Testis (tissue), 2 donors: ENCODE measurements at regions not wholly inside any gene's neighbourhood (a gene's known extent, or its start where the extent isn't known, plus 50 kb on each side); places are given as distances from the start of the nearest gene placed in this dataset.
"Not testable (repeated sequence)": the region's sequence is repeated elsewhere in the genome, so short reads cannot be mapped to it uniquely, and the experiment has no call there.

ENCODE experiments used
- DNase-seq: peaks from one replicate; pipeline ENCODE4 v3.0.0-alpha.2; 2019
- H3K27ac ChIP-seq, 2 donors: fragments of 200-600 bp; sonication (generic); one replicate each; pipeline ENCODE4 v1.5.1; 2019
- H3K27me3 ChIP-seq: fragments of 200-600 bp; sonication (generic); one replicate; pipeline ENCODE4 v1.5.1; 2019
- H3K36me3 ChIP-seq: fragments of 200-600 bp; sonication (generic); one replicate; pipeline ENCODE4 v1.5.1; 2017; ENCODE audit warnings: low read depth; ENCODE audit errors: missing control alignments
- H3K4me1 ChIP-seq: fragments of 200-600 bp; sonication (generic); one replicate; pipeline ENCODE4 v1.5.1; 2019
- H3K4me3 ChIP-seq, 2 donors: fragments of 200-600 bp; sonication (generic); one replicate each; pipeline ENCODE4 v1.5.1; 2017 to 2019
- H3K9me3 ChIP-seq: fragments of 200-600 bp; sonication (generic); one replicate; pipeline ENCODE4 v1.5.1; 2017
- POLR2A ChIP-seq: fragments of 450-650 bp; IDR thresholded peaks from one replicate; pipeline ENCODE4 v1.6.1; 2017; ENCODE audit warnings: antibody characterized with exemption, mild to moderate bottlenecking, moderate library complexity
- WGBS, 2 donors: methylation state at CpG; one replicate each; pipeline ENCODE4 v1.1.5; 2018; 5-methylcytosine and 5-hydroxymethylcytosine counted together
- intact Hi-C: fragments of 100-400 bp; cut with DNase I; formaldehyde crosslinking; loops from one replicate; pipeline ENCODE4 v1.15.1; 2023; ENCODE audit warnings: low total_unique reads
- TF ChIP-seq, protein P1 (sequence below), 3 experiments: fragments of 450-650 bp in 2 of 3; fragments of 200-600 bp in 1 of 3; sonication (generic) in 1 of 3; IDR thresholded peaks; one replicate each; pipeline ENCODE4 v1.5.1; 2016 to 2019; ENCODE audit warnings: antibody characterized with exemption in 3 of 3, mild to moderate bottlenecking in 2 of 3, moderate library complexity in 1 of 3

DNA sequence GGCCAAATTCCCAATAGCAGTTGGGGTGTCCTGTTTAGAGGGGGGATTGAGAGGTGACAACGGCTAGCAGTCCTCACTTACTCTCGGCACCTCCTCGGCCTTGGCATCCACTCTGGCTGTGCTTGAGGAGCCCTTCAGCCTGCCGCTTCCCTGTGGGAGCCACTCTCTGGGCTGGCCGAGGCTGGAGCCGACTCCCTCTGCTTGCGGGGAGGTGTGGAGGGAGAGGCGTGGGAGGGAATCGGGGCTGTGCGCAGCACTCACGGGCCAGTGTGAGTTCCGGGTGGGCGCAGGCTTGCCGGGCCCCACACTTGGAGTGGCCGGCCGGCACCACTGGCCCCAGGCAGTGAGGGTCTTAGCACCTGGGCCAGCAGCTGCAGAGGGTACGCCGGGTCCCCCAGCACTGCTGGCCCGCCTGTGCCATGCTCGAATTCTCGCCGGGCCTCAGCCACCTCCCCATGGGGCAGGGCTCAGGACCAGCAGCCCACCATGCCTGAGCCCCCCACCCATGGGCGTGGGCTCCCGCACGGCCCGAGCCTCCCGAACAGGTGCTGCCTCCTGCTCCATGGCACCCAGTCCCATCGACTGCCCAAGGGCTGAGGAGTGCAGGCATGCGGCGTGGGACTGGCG, 705.9 kb upstream of the ZNF804A start:
- no peak for TF ChIP-seq POLR2A
- TF ChIP-seq, protein P1, sequence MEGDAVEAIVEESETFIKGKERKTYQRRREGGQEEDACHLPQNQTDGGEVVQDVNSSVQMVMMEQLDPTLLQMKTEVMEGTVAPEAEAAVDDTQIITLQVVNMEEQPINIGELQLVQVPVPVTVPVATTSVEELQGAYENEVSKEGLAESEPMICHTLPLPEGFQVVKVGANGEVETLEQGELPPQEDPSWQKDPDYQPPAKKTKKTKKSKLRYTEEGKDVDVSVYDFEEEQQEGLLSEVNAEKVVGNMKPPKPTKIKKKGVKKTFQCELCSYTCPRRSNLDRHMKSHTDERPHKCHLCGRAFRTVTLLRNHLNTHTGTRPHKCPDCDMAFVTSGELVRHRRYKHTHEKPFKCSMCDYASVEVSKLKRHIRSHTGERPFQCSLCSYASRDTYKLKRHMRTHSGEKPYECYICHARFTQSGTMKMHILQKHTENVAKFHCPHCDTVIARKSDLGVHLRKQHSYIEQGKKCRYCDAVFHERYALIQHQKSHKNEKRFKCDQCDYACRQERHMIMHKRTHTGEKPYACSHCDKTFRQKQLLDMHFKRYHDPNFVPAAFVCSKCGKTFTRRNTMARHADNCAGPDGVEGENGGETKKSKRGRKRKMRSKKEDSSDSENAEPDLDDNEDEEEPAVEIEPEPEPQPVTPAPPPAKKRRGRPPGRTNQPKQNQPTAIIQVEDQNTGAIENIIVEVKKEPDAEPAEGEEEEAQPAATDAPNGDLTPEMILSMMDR (IDR thresholded peaks at IDR 0.05), result no peak
- H3K4me1 ChIP-seq, result no peaks in the 10 kb centered on the region
- no peaks in the 10 kb centered on the region for H3K27me3 ChIP-seq
- DNase-seq, result no peak
- H3K27ac ChIP-seq, result no peak overlapping the region
- H3K36me3 ChIP-seq, result no peaks in the 10 kb centered on the region
- intact Hi-C loops, result no loop called here
- H3K4me3 ChIP-seq, result no peak overlapping the region
- 88 to 100% methylated on average over 6 to 31 of the region's 31 CpGs for WGBS, 2 donors
- H3K9me3 ChIP-seq, result no peaks in the 10 kb centered on the region

DNA sequence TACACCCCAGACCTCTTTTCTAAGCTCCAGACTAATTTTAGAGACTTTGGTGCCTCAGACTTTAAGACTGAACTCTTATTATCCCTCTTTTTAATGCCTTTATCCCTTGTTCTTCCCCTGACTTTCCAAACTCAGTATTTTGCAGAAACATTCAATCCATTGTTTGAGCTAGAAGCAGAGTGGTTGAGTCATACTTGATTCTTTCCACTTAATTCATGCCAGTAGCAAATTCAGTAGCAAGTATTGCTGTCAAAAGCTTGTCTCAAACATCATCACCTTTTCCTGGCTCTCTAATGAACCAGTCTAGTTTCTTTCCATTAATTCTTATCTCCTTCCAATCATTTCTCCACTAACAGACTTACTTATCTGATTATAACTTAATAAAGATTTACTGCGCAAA, 699.7 kb upstream of the ZNF804A start:
- TF ChIP-seq, protein P1 (IDR thresholded peaks at IDR 0.05), result no peak
- TF ChIP-seq POLR2A, result no peak
- Histone ChIP-seq H3K9me3 (no peaks in the 10 kb centered on the region), H3K36me3 (no peaks in the 10 kb centered on the region), H3K27ac (no peak overlapping the region), H3K4me1 (no peaks in the 10 kb centered on the region), H3K27me3 (no peaks in the 10 kb centered on the region), H3K4me3 (no peak overlapping the region)
- intact Hi-C loops, result no loop called here
- 87 to 97% methylated on average over 1 of the region's 1 CpG for WGBS, 2 donors
- DNase-seq, result no peak

DNA sequence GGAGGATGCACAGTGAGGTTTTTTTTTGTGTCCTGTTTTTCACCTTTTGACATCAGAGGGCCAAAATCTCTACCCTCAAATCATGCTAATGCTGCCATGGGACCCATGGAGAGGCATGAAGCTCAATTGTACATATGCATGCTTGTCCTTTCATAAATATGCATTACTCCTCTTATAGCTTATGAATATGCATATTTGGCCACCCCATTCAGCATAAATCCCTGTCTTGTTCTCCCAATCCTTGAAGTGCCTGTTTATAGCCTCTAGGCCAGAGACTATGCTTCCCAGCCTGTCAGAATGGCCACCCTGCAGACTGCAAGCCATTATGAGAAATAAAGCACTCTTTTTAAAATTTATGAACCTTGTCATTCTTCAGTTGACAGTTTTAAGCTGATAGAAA, 696.4 kb upstream of the ZNF804A start:
- no peak for DNase-seq
- H3K9me3 ChIP-seq, result no peaks in the 10 kb centered on the region
- H3K27ac ChIP-seq, result no peak overlapping the region
- intact Hi-C loops, result no loop called here
- no peaks in the 10 kb centered on the region for H3K36me3 ChIP-seq
- no peaks in the 10 kb centered on the region for H3K4me1 ChIP-seq
- TF ChIP-seq POLR2A, result no peak
- TF ChIP-seq, protein P1 (IDR thresholded peaks at IDR 0.05), result no peak
- no peaks in the 10 kb centered on the region for H3K27me3 ChIP-seq
- H3K4me3 ChIP-seq, result no peak overlapping the region

DNA sequence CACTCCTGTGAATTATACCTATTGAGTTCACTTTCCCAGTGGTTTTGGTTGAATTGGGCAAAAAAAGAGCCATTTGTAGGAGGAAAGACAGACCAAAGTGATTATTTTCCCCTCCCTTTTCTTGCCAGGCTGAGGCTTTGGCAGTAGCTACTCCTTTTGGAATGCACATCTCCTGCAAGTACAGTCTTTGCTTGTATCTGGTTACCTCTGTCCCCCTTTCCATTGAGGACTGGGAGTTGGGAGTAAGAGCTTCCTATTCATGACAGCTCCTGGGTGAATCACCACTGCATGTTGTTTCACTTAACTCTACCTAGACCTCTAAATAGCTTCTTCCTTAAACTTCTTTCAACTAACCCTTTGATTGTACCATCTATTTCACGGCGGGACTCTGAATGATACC, 695.3 kb upstream of the ZNF804A start:
- no peaks in the 10 kb centered on the region for H3K9me3 ChIP-seq
- 97 to 99% methylated on average over 2 of the region's 2 CpGs for whole genome bisulfite sequencing, 2 donors
- intact Hi-C loops, result no loop called here

DNA sequence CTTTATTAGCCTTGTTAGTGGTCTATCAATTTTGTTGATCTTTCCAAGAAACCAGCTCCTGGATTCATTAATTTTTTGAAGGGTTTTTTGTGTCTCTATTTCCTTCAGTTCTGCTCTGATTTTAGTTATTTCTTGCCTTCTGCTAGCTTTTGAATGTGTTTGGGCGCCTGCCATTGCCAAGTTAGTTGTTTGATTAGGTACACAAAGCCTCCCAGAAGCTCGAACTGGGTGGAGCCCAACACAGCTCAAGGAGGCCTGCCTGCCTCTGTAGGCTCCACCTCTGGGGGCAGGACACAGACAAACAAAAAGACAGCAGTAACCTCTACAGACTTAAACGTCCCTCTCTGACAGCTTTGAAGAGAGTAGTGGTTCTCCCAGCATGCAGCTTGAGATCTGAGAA, 682.3 kb upstream of the ZNF804A start:
- H3K27me3 ChIP-seq, intact Hi-C loops, H3K27ac ChIP-seq, DNase-seq, H3K36me3 ChIP-seq, H3K9me3 ChIP-seq, H3K4me1 ChIP-seq, H3K4me3 ChIP-seq: not testable (repeated sequence)
- 73 to 88% methylated on average over 3 of the region's 3 CpGs for WGBS, 2 donors

More for the DNA sequence above, 695.3 kb upstream of the ZNF804A start:
- Histone ChIP-seq H3K36me3 (no peaks in the 10 kb centered on the region), H3K4me3 (no peak overlapping the region), H3K27ac (no peak overlapping the region), H3K27me3 (no peaks in the 10 kb centered on the region), H3K4me1 (no peaks in the 10 kb centered on the region)
- TF ChIP-seq, protein P1 (IDR thresholded peaks at IDR 0.05), result no peak
- TF ChIP-seq POLR2A, result no peak
- DNase-seq, result no peak
